HL-60 (cell line): ENCODE measurements at regions not wholly inside any gene's neighbourhood (a gene's known extent, or its start where the extent isn't known, plus 50 kb on each side); places are given as distances from the start of the nearest gene placed in this dataset.

ENCODE experiments used
- POLR2AphosphoS5 ChIP-seq: IDR thresholded peaks from 2 replicates; pipeline ENCODE4 v1.6.1; 2012; ENCODE audit warnings: low read depth
- SPI1 ChIP-seq: IDR thresholded peaks from 2 replicates; pipeline ENCODE4 v1.6.1; 2012; ENCODE audit warnings: low read depth, mild to moderate bottlenecking, borderline replicate concordance
- TF ChIP-seq, protein P1 (sequence below): IDR thresholded peaks from one replicate; pipeline ENCODE4 v1.5.1; 2011; ENCODE audit warnings: low read length, control low read depth, inconsistent platforms; ENCODE audit not compliant: insufficient read depth

DNA sequence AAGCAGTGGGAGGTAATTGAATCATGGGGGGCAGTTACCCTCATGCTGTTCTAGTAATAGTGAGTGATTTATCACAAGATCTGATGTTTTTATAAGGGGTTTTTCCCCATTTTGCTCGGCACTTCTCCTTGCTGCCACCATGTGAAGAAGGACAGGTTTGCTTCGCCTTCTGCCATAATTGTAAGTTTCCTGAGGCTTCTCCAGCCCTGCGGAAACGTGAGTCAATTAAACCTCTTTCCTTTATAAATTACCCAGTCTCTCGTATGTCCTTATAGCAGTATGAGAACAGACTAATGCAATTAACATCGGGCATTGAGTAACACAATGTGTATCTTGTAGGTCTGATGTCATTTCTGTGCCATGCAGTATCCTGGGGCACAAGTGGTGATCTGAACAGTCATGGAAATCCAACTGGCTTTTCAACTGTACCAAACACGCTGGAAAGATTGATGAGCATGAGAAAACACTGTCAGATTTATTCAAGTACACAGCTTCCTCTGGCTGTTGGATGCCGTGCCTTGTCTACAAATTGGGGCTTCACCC lies 208.6 kb upstream of the KIAA1217 start:
- TF ChIP-seq, protein P1, sequence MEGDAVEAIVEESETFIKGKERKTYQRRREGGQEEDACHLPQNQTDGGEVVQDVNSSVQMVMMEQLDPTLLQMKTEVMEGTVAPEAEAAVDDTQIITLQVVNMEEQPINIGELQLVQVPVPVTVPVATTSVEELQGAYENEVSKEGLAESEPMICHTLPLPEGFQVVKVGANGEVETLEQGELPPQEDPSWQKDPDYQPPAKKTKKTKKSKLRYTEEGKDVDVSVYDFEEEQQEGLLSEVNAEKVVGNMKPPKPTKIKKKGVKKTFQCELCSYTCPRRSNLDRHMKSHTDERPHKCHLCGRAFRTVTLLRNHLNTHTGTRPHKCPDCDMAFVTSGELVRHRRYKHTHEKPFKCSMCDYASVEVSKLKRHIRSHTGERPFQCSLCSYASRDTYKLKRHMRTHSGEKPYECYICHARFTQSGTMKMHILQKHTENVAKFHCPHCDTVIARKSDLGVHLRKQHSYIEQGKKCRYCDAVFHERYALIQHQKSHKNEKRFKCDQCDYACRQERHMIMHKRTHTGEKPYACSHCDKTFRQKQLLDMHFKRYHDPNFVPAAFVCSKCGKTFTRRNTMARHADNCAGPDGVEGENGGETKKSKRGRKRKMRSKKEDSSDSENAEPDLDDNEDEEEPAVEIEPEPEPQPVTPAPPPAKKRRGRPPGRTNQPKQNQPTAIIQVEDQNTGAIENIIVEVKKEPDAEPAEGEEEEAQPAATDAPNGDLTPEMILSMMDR, result no peak
- TF ChIP-seq POLR2AphosphoS5 (no peak), SPI1 (no peak)
